ENCODE measurements at regions not wholly inside any gene's neighbourhood (a gene's known extent, or its start where the extent isn't known, plus 50 kb on each side); places are given as distances from the start of the nearest gene placed in this dataset.

GRCh38 chr6:142633317-142633716 lies 311.7 kb downstream of the HIVEP2 start:
- no peak for TF ChIP-seq PKNOX1 (IDR thresholded peaks at IDR 0.05)
- no peak for TF ChIP-seq ZNF384 (IDR thresholded peaks at IDR 0.05)
- TF ChIP-seq BHLHE40 (IDR thresholded peaks at IDR 0.05; ENCODE audit: borderline replicate concordance): no peak
- TF ChIP-seq SP1 (IDR thresholded peaks at IDR 0.05): no peak

Measured in HEK293T (cell line).